ENCODE measurements at regions not wholly inside any gene's neighbourhood (a gene's known extent, or its start where the extent isn't known, plus 50 kb on each side); places are given as distances from the start of the nearest gene placed in this dataset.

- H3K27me3 ChIP-seq (ENCODE audit: control insufficient read depth, insufficient read depth, low read length), result no peaks in the 10 kb centered on the region
- no peak overlapping the region for H3K4me3 ChIP-seq (ENCODE audit: low read length in 3 of 3)
- no peak for TF ChIP-seq CTCF (IDR thresholded peaks at IDR 0.05; ENCODE audit: borderline replicate concordance, extremely low read depth, insufficient read depth)
Observed at GRCh38 chr9:119088002-119088547, 281.2 kb downstream of the BRINP1 start.

GRCh38 chr9:119091074-119091473, 278.2 kb downstream of the BRINP1 start:
- no peak for TF ChIP-seq CTCF (IDR thresholded peaks at IDR 0.05; ENCODE audit: borderline replicate concordance, extremely low read depth, insufficient read depth)

More at GRCh38 chr9:119088002-119088547, 281.2 kb downstream of the BRINP1 start:
- FAIRE-seq (no peak), DNase-seq (no peak)
- Histone ChIP-seq H3K9me3 (ENCODE audit: control insufficient read depth in 2 of 3, insufficient read depth in 1 of 3, low read length in 3 of 3) (no peaks in the 10 kb centered on the region), H3K27ac (ENCODE audit: low read depth in 2 of 2, low read length in 2 of 2) (no peak overlapping the region), H3K36me3 (ENCODE audit: control insufficient read depth in 2 of 3, insufficient read depth in 3 of 3, low read length in 3 of 3) (no peaks in the 10 kb centered on the region), H3K9ac (ENCODE audit: low read length in 3 of 3) (no peak overlapping the region), H3K4me1 (ENCODE audit: control insufficient read depth in 2 of 3, insufficient read depth in 2 of 3, low read depth in 1 of 3, low read length in 3 of 3) (no peaks in the 10 kb centered on the region)
- intact Hi-C loops (cut with DNase I), result no loop called here

GRCh38 chr9:119092125-119092524, 277.1 kb downstream of the BRINP1 start:
- H3K9me3 ChIP-seq (ENCODE audit: control insufficient read depth in 2 of 3, insufficient read depth in 1 of 3, low read length in 3 of 3), result no peaks in the 10 kb centered on the region

More at GRCh38 chr9:119091074-119091473, 278.2 kb downstream of the BRINP1 start:
- H3K27ac ChIP-seq (ENCODE audit: low read depth in 2 of 2, low read length in 2 of 2), result no peak overlapping the region
- DNase-seq (no peak), FAIRE-seq (no peak)
- H3K4me3 ChIP-seq (ENCODE audit: low read length in 3 of 3), result no peak overlapping the region
- intact Hi-C loops (cut with DNase I), result no loop called here
- H3K9me3 ChIP-seq (ENCODE audit: control insufficient read depth in 2 of 3, insufficient read depth in 1 of 3, low read length in 3 of 3), result no peaks in the 10 kb centered on the region
- H3K4me1 ChIP-seq (ENCODE audit: control insufficient read depth in 2 of 3, insufficient read depth in 2 of 3, low read depth in 1 of 3, low read length in 3 of 3), result no peaks in the 10 kb centered on the region
- no peak overlapping the region for H3K9ac ChIP-seq (ENCODE audit: low read length in 3 of 3)
- no peaks in the 10 kb centered on the region for H3K27me3 ChIP-seq (ENCODE audit: control insufficient read depth, insufficient read depth, low read length)
- no peaks in the 10 kb centered on the region for H3K36me3 ChIP-seq (ENCODE audit: control insufficient read depth in 2 of 3, insufficient read depth in 3 of 3, low read length in 3 of 3)

More at GRCh38 chr9:119092125-119092524, 277.1 kb downstream of the BRINP1 start:
- H3K4me3 ChIP-seq (ENCODE audit: low read length in 3 of 3), result no peak overlapping the region
- H3K4me1 ChIP-seq (ENCODE audit: control insufficient read depth in 2 of 3, insufficient read depth in 2 of 3, low read depth in 1 of 3, low read length in 3 of 3), result no peaks in the 10 kb centered on the region
- intact Hi-C loops (cut with DNase I), result no loop called here
- no peaks in the 10 kb centered on the region for H3K27me3 ChIP-seq (ENCODE audit: control insufficient read depth, insufficient read depth, low read length)
- H3K36me3 ChIP-seq (ENCODE audit: control insufficient read depth in 2 of 3, insufficient read depth in 3 of 3, low read length in 3 of 3), result no peaks in the 10 kb centered on the region
- DNase-seq (no peak), FAIRE-seq (no peak)
- no peak for TF ChIP-seq CTCF (IDR thresholded peaks at IDR 0.05; ENCODE audit: borderline replicate concordance, extremely low read depth, insufficient read depth)
- no peak overlapping the region for H3K27ac ChIP-seq (ENCODE audit: low read depth in 2 of 2, low read length in 2 of 2)
- H3K9ac ChIP-seq (ENCODE audit: low read length in 3 of 3), result no peak overlapping the region
